ENCODE measurements at regions not wholly inside any gene's neighbourhood (a gene's known extent, or its start where the extent isn't known, plus 50 kb on each side); places are given as distances from the start of the nearest gene placed in this dataset.

DNA sequence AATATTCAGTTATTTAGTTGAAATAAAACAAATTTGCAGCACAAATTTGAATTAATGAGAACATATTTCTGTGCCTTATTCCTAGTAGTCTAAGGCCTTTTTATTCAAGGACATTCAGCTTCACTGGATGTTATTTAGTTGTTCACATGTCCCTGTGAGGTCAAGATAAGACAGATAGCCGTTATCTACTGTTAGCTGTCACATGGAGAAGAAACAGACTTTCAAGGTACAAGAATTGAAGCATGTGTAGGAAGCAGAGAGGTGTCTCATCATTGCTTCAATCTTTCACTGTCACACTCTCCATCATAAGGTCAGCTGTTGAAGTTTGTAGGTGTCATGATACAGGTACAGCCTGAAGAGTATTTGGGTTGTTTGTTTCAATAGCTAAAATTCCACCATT, 112.9 kb upstream of the JAG1 start:
- Histone ChIP-seq H3K27me3 (ENCODE audit: control insufficient read depth, insufficient read depth, low read length) (peaks cover 2% of the 10 kb centered on the region; the same call in 1 of the 2 replicates), H3K14ac (replicated peaks; ENCODE audit: low read depth, low read length) (no peak overlapping the region), H3K36me3 (ENCODE audit: control insufficient read depth, insufficient read depth, low read length) (no peaks in the 10 kb centered on the region), H2AFZ (replicated peaks; ENCODE audit: low read length, poor library complexity) (no peak overlapping the region), H4K20me1 (ENCODE audit: insufficient read depth, low read length) (no peaks in the 10 kb centered on the region), H3K18ac (ENCODE audit: low read depth, low read length) (no peak overlapping the region), H3K23ac (ENCODE audit: low read depth, low read length) (no peak overlapping the region), H2AK9ac (replicated peaks; ENCODE audit: low read depth, low read length, poor library complexity) (no peak overlapping the region), H3K79me1 (ENCODE audit: low read depth in 1 of 2, low read length in 2 of 2) (no peaks in the 10 kb centered on the region), H2BK5ac (ENCODE audit: low read depth, low read length, poor library complexity, severe bottlenecking) (no peak overlapping the region), H2BK120ac (ENCODE audit: low read depth, low read length) (no peak overlapping the region), H2AK5ac (ENCODE audit: low read depth, low read length) (no peak overlapping the region), H3K4ac (ENCODE audit: low read depth, low read length) (no peak overlapping the region), H3K4me2 (ENCODE audit: low read depth, low read length) (no peak overlapping the region), H3K4me3 (ENCODE audit: insufficient read depth, low read depth, low read length) (no peak overlapping the region), H3K9me3 (ENCODE audit: control insufficient read depth, insufficient read depth, low read length) (no peaks in the 10 kb centered on the region), H2BK20ac (ENCODE audit: low read depth, low read length) (no peak overlapping the region), H2BK15ac (ENCODE audit: low read depth, low read length) (no peak overlapping the region), H3K9me1 (ENCODE audit: insufficient read depth, low read length) (no peaks in the 10 kb centered on the region), H4K8ac (ENCODE audit: low read depth in 2 of 2, low read length in 2 of 2) (no peak overlapping the region), H4K91ac (ENCODE audit: insufficient read depth, low read depth, low read length) (no peak overlapping the region), H3K9ac (ENCODE audit: low read depth, low read length) (no peak overlapping the region), H3K56ac (ENCODE audit: extremely low read depth, insufficient read depth, low read length) (no peak overlapping the region), H4K5ac (ENCODE audit: low read depth, low read length) (no peak overlapping the region), H3K27ac (ENCODE audit: insufficient read depth, low read length) (no peak overlapping the region), H3K4me1 (ENCODE audit: control insufficient read depth, insufficient read depth, low read length) (no peaks in the 10 kb centered on the region)
- no peak for TF ChIP-seq CHD1 (IDR thresholded peaks at IDR 0.05; ENCODE audit: low read depth, low read length)
- no peak for TF ChIP-seq MAFK (IDR thresholded peaks at IDR 0.05; ENCODE audit: low read depth, low read length)
- no peak for ATAC-seq (ENCODE audit: low read depth)
- dilution Hi-C loops (cut with HindIII; ENCODE audit: low sequenced_read_pairs, unreplicated experiment) = no loop called here
- DNase-seq = no peak
- WGBS, 2 experiments (ENCODE audit: extremely low coverage in 2 of 2, insufficient read length in 1 of 2) = no CpG with 5 or more reads among the region's 1 CpG
- no TSS peak for BruUV-seq (replicated peaks)
- CTCF ChIA-PET = no interaction called here
- in situ Hi-C loops (cut with MboI; ENCODE audit: low sequenced_read_pairs) = no loop called here
- POLR2A ChIA-PET (ENCODE audit: unreplicated experiment) = no interaction called here
- intact Hi-C loops (cut with micrococcal nuclease) = no loop called here
